WTC11 (cell line): ENCODE measurements at regions not wholly inside any gene's neighbourhood (a gene's known extent, or its start where the extent isn't known, plus 50 kb on each side); places are given as distances from the start of the nearest gene placed in this dataset.

ENCODE experiments used
- MXD4 ChIP-seq: fragments of 250-450 bp; sonication (Bioruptor Pico); IDR thresholded peaks from 2 replicates; pipeline ENCODE4 v1.8.0; 2021; ENCODE audit warnings: mild to moderate bottlenecking, moderate library complexity, borderline replicate concordance
- NFYB ChIP-seq: sonication (generic); formaldehyde crosslinking; conservative IDR thresholded peaks from 2 replicates; pipeline ENCODE4 v1.8.0; 2022; ENCODE audit warnings: low read depth, missing genetic modification reagents
- ZNF138 ChIP-seq: sonication (generic); formaldehyde crosslinking; conservative IDR thresholded peaks from 2 replicates; pipeline ENCODE4 v1.8.1; 2022; ENCODE audit warnings: mild to moderate bottlenecking, moderate library complexity, missing genetic modification reagents
- TF ChIP-seq, protein P1 (sequence below): sonication (generic); formaldehyde crosslinking; IDR thresholded peaks from 2 replicates; pipeline ENCODE4 v1.8.0; 2022; ENCODE audit warnings: mild to moderate bottlenecking, missing genetic modification reagents

DNA sequence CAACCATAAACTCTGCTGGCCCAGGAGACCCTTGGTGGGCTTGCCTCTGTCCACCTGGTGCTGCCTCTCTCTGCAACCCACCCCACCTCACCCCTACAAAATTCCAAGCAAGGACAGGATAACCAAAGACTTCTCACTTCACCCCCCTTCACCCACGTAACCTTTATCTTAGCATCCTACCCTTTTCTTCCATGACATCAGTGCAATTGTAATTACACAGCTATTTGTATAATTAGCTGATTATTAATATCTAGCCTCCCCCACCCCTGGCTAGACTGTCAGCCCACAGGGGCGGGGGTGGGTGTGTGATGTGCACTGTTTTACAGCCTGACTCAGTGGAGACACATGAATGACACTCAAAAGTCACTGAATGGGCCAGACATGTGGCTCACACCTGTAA is 262.2 kb downstream of the MRTFB start:
- TF ChIP-seq NFYB (CRISPR knock-in tag) (no peak), MXD4 (CRISPR knock-in tag) (no peak), ZNF138 (CRISPR knock-in tag) (no peak)
- TF ChIP-seq, protein P1, sequence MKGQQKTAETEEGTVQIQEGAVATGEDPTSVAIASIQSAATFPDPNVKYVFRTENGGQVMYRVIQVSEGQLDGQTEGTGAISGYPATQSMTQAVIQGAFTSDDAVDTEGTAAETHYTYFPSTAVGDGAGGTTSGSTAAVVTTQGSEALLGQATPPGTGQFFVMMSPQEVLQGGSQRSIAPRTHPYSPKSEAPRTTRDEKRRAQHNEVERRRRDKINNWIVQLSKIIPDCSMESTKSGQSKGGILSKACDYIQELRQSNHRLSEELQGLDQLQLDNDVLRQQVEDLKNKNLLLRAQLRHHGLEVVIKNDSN (CRISPR knock-in tag), result no peak
